HG02885 (cell line): ENCODE measurements at regions not wholly inside any gene's neighbourhood (a gene's known extent, or its start where the extent isn't known, plus 50 kb on each side); places are given as distances from the start of the nearest gene placed in this dataset.
A peak's percentile ranks its signal among the peaks of the same experiment; 100 is the strongest.
"Not testable (repeated sequence)": the region's sequence is repeated elsewhere in the genome, so short reads cannot be mapped to it uniquely, and the experiment has no call there.

Experiments used
- ATAC-seq: cut with Tn5 transposase; IDR thresholded peaks from one replicate; pipeline ENCODE4 v1.9.1; 2021; ENCODE audit warnings: mild to moderate bottlenecking; ENCODE audit not compliant: unreplicated experiment, poor library complexity

DNA sequence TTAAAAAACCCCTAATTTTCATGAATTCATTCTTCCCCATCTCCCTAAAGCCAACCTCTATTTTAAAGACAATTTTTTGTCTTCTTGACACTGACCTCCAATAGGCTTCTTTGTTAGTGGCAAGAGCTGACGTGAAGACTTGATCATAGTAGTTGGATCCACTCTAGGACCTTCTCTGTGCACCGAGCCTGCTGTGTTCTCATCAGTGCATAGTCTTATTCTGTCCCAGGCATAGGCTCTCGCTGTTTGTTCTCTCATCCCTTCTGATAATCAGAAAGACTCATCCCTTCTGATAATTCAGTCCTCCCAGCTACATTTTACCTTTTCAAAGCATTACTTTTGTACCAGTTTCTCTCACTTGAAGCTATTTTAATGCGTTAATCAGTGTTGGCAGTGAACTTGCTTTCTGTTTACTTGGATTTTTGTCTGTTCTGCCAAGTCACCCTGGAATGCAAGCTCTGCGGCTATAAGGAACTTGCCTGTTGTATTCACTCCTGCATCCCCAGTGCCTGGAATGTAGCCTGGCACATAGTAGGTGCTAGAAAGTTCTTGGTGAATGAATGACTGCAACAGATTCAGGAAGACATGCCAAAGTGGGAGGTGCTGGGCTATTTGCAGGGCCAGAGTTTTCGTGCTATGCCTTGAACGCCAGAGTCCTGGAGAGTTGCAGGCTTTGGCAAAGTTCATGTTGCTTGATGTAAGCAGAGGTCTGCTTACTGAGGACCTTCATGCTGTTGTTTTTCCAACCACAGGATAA, 147.6 kb upstream of the MPHOSPH6 start:
- no peak for ATAC-seq

- ATAC-seq: no peak
Measured at GRCh38 chr16:82313754-82314153, 143.7 kb upstream of the MPHOSPH6 start.

DNA sequence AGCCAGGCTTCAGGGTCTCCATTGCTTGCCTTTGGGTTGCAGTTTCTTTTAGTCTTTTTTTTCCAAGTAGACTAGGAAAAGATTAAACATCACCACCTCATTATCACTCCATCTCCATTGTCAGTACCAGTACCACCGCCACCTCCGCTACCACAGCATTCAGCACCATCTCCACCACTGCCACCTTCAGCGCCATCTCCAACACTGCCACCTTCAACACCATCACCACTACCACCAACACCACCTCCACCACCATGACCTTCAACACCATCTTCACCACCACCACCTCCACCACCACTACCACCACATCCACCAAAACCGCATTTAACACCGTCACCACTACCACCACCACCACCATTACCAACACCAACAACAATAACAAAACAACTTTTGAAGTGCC, 141.5 kb upstream of the MPHOSPH6 start:
- ATAC-seq: no peak

DNA sequence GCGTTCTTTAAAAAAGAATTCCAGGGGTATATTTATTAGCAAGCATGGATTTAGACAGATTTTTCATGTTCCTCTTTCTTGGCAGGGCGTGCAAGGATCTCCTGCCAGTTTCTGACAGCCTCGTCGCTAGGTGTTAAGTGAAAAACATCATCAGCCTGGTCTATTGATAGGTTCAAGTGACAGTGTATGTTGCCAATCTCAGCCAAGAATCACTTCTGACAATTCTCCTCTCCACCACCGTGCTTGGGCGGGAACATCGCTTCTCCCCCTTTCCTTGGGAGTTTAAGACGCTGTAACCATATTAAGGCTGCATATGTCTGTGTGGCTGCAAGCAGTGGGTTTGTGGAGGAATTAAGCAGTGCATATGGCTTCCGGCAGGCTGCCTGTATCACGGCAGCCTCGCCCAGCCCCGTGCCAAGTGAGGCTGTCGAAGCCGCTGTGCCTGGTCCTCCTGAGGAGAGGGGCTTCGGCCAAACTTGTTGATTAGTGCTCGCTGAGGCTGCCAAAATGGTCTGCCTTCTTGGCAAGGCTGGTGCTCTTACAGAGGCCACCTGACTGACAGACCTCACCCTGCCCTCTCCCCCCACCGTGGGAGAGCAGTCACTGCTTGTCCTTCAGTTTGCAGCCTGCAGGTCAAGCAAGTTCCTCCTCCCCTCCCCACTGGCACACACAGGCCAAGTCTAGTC, 132.2 kb upstream of the MPHOSPH6 start:
- no peak for ATAC-seq

- no peak for ATAC-seq
Measured at GRCh38 chr16:82301146-82301755, 131.2 kb upstream of the MPHOSPH6 start.

- no peak for ATAC-seq
Measured at GRCh38 chr16:82300374-82300951, 130.4 kb upstream of the MPHOSPH6 start.

DNA sequence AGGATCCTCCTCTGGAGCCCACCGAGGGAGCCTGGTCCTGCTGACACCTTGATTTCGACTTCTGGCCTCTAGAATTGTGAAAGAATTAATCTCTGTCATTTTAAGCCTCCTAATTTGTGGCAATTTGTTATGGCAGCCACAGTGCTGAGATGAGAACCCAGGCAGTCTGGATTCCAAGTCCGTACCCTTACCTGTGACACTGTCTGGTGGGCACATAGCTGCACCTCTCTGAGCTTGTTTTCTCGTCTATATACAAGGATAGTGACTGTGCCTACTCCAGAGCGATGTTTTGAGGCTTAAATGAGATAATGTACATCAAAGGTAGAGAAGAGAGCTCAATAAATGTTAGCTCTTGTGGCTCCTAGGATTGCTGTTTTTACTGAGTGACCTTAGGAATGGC, 128.4 kb upstream of the MPHOSPH6 start:
- ATAC-seq: no peak

GRCh38 chr16:82295290-82296201, 125.5 kb upstream of the MPHOSPH6 start:
- no peak for ATAC-seq

- ATAC-seq: no peak
Measured at GRCh38 chr16:82293671-82294070, 123.6 kb upstream of the MPHOSPH6 start.

- ATAC-seq: no peak
Measured at GRCh38 chr16:82287937-82288336, 117.9 kb upstream of the MPHOSPH6 start.

DNA sequence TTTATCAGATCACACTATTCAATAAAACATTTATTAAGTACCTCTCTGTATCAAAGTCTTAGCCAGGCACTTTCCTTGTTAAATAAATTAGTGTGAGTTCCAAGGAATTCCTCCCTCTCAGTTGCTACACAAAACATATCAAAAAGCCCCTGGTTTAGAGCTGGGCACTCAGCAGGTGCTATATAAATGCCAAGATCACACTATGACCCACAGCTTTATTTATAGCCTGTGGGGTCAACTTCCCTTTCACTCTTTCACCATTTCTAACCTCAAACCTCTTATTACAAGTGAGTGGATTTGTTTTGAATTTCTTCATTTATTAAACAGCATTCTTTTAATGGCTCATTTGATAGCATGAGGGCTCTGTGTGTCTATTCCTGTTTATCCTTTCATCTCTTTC, 112.6 kb upstream of the MPHOSPH6 start:
- no peak for ATAC-seq

- ATAC-seq: no peak
Measured at GRCh38 chr16:82281544-82281943, 111.5 kb upstream of the MPHOSPH6 start.

DNA sequence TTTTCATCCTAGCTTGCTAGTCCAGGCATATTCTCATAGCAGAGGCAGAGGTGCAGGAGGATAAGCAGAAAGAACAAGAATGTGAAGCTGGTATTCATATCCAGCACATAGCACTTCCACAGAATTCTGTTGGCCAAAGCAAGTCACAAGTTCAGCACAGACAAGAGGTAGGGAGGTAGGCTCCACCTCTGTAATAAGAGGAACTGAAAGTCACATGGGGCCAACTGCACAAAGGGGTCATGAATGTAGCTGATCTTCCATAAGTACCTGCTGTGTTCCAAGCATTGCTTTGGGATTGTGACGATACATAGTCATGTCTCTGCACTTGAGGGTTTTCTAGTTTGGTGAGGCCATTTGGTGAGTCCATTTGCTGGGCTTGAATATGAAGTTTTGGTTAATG, 110.8 kb upstream of the MPHOSPH6 start:
- no peak for ATAC-seq

DNA sequence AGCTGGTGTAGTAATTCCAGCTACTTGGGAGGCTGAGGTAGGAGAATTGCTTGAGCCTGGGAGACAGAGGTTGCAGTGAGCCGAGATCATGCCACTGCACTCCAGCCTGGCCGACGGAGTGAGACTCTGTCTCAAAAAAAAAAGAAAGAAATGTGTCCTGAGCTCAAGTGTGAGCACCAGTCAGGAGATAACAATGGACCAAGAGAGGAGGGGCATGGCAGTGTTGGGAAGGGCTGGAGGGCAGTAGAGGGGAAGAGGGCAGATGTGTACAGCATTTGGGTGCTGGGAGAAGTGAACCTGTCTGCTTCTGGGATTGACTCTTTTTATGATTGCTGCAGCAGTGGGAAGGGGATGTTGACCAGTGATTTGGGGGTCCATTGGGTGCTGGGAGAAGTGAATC, 105.3 kb upstream of the MPHOSPH6 start:
- ATAC-seq: not testable (repeated sequence)

DNA sequence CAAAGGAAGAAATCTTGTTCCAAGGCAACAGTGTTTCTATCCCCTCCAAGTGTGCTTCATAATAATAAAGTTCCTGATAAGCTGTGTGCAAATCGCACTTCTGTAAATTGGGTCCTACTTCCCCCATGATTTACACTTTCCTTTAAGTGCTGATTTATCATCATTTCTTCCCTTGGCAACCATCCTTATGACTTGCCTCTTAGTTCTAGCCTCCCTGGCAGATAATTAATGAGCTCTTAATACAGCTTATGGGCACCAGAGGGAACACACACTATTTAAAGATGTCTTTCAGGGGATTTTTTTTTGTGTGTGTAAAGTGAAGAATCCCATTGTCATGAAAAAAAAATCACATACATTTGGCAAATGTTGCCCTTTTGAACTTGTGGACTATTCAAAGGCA, 101.6 kb upstream of the MPHOSPH6 start:
- ATAC-seq: no peak

DNA sequence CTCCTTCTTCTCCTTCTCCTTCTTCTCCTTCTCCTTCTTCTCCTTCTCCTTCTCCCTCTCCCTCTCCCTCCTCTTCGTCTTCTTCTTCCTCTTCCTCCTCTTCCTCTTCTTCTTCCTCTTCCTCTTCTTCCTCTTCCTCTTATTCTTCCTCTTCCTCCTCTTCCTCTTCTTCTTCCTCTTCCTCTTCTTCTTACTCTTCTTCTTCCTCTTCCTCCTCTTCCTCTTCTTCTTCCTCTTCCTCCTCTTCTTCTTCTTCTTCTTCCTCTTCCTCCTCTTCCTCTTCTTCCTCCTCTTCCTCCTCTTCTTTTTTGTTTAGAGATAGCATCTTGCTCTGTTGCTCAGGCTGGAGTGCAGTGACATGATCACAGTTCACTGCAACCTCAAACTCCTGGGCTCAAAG, 97.7 kb upstream of the MPHOSPH6 start:
- not testable (repeated sequence) for ATAC-seq

GRCh38 chr16:82265809-82266208, 95.8 kb upstream of the MPHOSPH6 start:
- no peak for ATAC-seq

- ATAC-seq: no peak
Measured at GRCh38 chr16:82264756-82265155, 94.7 kb upstream of the MPHOSPH6 start.

GRCh38 chr16:82263521-82264143, 93.6 kb upstream of the MPHOSPH6 start:
- ATAC-seq: peak; percentile 74

DNA sequence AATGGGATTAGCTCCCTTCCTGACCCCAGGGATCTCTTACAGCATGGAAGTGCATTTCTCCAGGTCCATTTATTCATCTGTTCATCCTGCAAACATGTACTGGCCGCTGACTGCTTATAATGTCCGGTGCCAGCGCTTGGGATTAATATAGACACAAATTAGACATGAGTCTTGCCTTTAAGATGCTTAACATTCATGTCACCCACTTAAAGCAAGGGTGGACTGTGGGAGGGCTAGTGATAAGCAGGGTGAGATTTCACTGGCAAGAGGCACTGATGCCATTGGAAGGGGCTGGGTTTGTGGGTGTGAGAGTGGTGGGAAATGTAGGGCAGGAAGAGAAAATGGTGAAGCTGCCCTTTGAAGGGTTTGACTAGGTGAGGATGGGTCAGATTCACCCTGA, 92.2 kb upstream of the MPHOSPH6 start:
- ATAC-seq: no peak
